Adrenal gland (tissue), 9 donors: ENCODE measurements at regions not wholly inside any gene's neighbourhood (a gene's known extent, or its start where the extent isn't known, plus 50 kb on each side); places are given as distances from the start of the nearest gene placed in this dataset.

Experiments used
- DNase-seq, 7 donors: peaks; one replicate each; pipeline ENCODE4 v3.0.0-alpha.2; 2019 to 2020
- H3K27ac ChIP-seq, 5 donors: fragments of 200-600 bp; sonication (generic) in 4 of 5; 1 replicate in 3 of 5; 2 replicates in 2 of 5; pipeline versions ENCODE4 v1.5.1 to v1.8.0; 2016 to 2020; ENCODE audit warnings: mild to moderate bottlenecking in 1 of 5
- H3K27me3 ChIP-seq: fragments of 200-600 bp; 2 replicates; pipeline ENCODE4 v1.8.0; 2021
- H3K36me3 ChIP-seq, 2 donors: fragments of 200-600 bp; replicated peaks in 1 of 2; 1 replicate in 1 of 2; 2 replicates in 1 of 2; pipeline versions ENCODE4 v1.5.1 to v1.8.0; 2018 to 2022
- H3K4me1 ChIP-seq, 2 donors: fragments of 200-600 bp; replicated peaks in 1 of 2; 1 replicate in 1 of 2; 2 replicates in 1 of 2; pipeline versions ENCODE4 v1.5.1 to v1.8.0; 2018 to 2021
- H3K4me3 ChIP-seq, 4 donors: fragments of 200-600 bp; sonication (generic) in 3 of 4; one replicate each; pipeline ENCODE4 v1.5.1; 2016 to 2018
- H3K9me3 ChIP-seq, 3 donors: fragments of 200-600 bp; sonication (generic) in 1 of 3; replicated peaks in 1 of 3; 1 replicate in 2 of 3; 2 replicates in 1 of 3; pipeline versions ENCODE4 v1.5.1 to v1.8.0; 2016 to 2021
- POLR2A ChIP-seq, 2 donors: fragments of 450-650 bp; IDR thresholded peaks; one replicate each; pipeline ENCODE4 v1.6.1; 2017; ENCODE audit warnings: antibody characterized with exemption in 2 of 2, mild to moderate bottlenecking in 2 of 2, moderate library complexity in 1 of 2
- WGBS, 4 donors: extraction: QIAGEN DNeasy Blood & Tissue Kit in 2 of 4; methylation state at CpG; one replicate each; pipeline versions ENCODE4 v1.1.5 to v1.1.7; 2013 to 2017; 5-methylcytosine and 5-hydroxymethylcytosine counted together
- intact Hi-C, 2 donors: fragments of 100-400 bp; cut with DNase I; formaldehyde crosslinking; loops; one replicate each; pipeline versions ENCODE4 v1.14.1 to v1.15.0; 2022 to 2023
- TF ChIP-seq, protein P1 (sequence below), 6 experiments: fragments of 450-650 bp in 4 of 6; fragments of 200-600 bp in 2 of 6; sonication (generic) in 1 of 6; IDR thresholded peaks; 1 replicate in 5 of 6; 2 replicates in 1 of 6; pipeline versions ENCODE4 v1.5.1 to v1.8.0; 2016 to 2021; ENCODE audit warnings: antibody characterized with exemption in 6 of 6, mild to moderate bottlenecking in 2 of 6, moderate library complexity in 1 of 6
- donor health status: healthy with polysubstance abuse.
- donor health status: Bipolar disorder and iron deficiency.
- donor health status: DM: yes; HTN: yes; CAD: no.
- donor health status: DM: no; HTN: no; CAD: no.
- donor health status: DM: no; HTN: no; CAD: no.

DNA sequence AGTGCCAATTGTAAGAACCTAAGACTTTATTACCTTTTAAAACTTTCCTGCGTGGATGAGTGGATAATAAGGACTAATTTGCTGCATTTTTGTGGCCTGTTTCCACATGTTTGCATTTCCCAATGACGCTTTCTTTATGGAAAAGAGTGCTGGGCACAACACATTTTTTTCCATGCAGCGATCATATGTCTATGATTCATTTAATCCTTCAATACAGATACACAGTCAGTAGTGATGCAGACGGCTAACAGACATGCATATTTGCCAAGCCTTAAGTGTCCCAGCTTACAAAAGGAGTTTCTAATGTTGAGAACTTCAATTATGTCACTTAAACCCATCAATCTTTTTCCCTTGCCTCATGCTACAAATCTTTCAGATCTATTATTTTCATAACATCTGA, 239.8 kb upstream of the PREP start:
- DNase-seq: no peak
- Histone ChIP-seq H3K36me3 (no peaks in the 10 kb centered on the region), H3K4me3 (no peak overlapping the region), H3K27ac (no peak overlapping the region), H3K4me1 (no peaks in the 10 kb centered on the region), H3K9me3 (no peaks in the 10 kb centered on the region), H3K27me3 (no peaks in the 10 kb centered on the region)
- 69 to 85% (median 81%) methylated on average over 4 of the region's 4 CpGs for WGBS, 4 donors
- TF ChIP-seq POLR2A (IDR thresholded peaks at IDR 0.05): no peak
- TF ChIP-seq, protein P1, sequence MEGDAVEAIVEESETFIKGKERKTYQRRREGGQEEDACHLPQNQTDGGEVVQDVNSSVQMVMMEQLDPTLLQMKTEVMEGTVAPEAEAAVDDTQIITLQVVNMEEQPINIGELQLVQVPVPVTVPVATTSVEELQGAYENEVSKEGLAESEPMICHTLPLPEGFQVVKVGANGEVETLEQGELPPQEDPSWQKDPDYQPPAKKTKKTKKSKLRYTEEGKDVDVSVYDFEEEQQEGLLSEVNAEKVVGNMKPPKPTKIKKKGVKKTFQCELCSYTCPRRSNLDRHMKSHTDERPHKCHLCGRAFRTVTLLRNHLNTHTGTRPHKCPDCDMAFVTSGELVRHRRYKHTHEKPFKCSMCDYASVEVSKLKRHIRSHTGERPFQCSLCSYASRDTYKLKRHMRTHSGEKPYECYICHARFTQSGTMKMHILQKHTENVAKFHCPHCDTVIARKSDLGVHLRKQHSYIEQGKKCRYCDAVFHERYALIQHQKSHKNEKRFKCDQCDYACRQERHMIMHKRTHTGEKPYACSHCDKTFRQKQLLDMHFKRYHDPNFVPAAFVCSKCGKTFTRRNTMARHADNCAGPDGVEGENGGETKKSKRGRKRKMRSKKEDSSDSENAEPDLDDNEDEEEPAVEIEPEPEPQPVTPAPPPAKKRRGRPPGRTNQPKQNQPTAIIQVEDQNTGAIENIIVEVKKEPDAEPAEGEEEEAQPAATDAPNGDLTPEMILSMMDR (IDR thresholded peaks at IDR 0.05): no peak
- intact Hi-C loops: no loop called here

DNA sequence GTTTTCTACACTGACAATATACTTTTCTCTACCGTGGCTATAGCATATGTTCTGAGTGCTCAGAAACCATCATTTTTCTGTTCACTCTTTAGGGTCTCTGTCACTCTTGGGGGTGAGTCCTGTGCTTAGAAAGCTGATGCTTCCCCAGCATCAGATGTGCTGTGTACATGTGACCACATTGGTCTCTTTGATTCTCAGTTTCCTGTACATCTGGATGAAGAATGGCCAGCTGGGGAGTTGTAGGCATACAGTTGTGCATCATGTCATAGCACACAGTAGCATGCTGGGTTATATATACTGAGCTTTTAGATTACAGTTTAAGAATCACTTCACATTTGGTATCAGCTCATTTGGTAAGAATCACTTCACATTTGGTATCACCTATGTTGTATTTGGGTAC, 238.6 kb upstream of the PREP start:
- no peak for DNase-seq
- no peak for TF ChIP-seq POLR2A (IDR thresholded peaks at IDR 0.05)
- TF ChIP-seq, protein P1 (IDR thresholded peaks at IDR 0.05): no peak
- Histone ChIP-seq H3K27me3 (no peaks in the 10 kb centered on the region), H3K4me1 (no peaks in the 10 kb centered on the region), H3K9me3 (no peaks in the 10 kb centered on the region), H3K4me3 (no peak overlapping the region), H3K27ac (no peak overlapping the region), H3K36me3 (no peaks in the 10 kb centered on the region)
- intact Hi-C loops: no loop called here
- WGBS, 4 donors: 65 to 82% (median 81%) methylated on average over 1 of the region's 1 CpG

DNA sequence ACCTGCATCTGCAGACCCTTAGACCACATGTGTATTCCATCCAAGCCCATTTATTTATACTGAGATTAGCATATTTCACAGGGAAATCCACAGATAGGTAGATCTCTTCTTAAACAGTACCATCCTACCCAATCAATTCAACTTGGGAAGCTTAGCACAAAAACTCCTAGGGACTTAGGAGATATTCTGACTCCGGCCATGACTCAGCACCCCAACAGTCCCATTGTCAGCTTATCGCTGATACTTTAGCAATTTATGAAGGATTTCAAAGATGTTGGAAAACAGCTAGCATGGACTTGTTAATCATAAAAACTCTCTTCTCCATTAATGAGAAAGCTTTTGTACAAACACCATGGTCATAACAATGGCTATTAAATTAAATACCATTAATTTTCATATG, 236.2 kb upstream of the PREP start:
- intact Hi-C loops: no loop called here
- H3K4me1 ChIP-seq: no peaks in the 10 kb centered on the region
- no peaks in the 10 kb centered on the region for H3K27me3 ChIP-seq
- H3K27ac ChIP-seq: no peak overlapping the region
- H3K4me3 ChIP-seq: no peak overlapping the region
- DNase-seq: no peak
- no peaks in the 10 kb centered on the region for H3K36me3 ChIP-seq
- 87 to 96% (median 90%) methylated on average over 2 of the region's 2 CpGs for WGBS, 4 donors
- H3K9me3 ChIP-seq: no peaks in the 10 kb centered on the region
- TF ChIP-seq, protein P1 (IDR thresholded peaks at IDR 0.05): no peak
- no peak for TF ChIP-seq POLR2A (IDR thresholded peaks at IDR 0.05)

DNA sequence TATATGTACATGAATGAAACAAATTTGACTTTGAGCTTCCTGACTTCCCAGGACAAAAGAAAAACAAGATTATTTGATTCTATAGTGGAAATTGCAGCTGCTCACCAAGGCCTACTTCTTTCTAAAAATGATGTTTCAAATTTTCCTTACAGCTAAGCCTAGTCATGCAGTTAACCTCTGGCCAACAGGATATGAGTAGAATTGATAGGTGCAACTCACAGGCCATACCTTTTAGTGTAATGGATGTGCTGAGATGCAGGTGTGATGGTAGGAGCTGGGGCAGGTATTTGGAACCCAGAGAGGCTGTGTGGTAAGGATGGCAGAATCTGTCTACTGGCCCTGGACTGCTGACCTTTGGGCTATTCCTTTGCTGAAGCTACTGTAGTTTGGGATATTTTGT, 230.9 kb upstream of the PREP start:
- no peak for DNase-seq
- Histone ChIP-seq H3K36me3 (no peaks in the 10 kb centered on the region), H3K4me1 (no peaks in the 10 kb centered on the region), H3K27me3 (no peaks in the 10 kb centered on the region), H3K27ac (no peak overlapping the region), H3K4me3 (no peak overlapping the region), H3K9me3 (no peaks in the 10 kb centered on the region)
- intact Hi-C loops: no loop called here
- TF ChIP-seq, protein P1 (IDR thresholded peaks at IDR 0.05): no peak
- no peak for TF ChIP-seq POLR2A (IDR thresholded peaks at IDR 0.05)
